ENCODE measurements at regions not wholly inside any gene's neighbourhood (a gene's known extent, or its start where the extent isn't known, plus 50 kb on each side); places are given as distances from the start of the nearest gene placed in this dataset.
"Not testable (repeated sequence)": the region's sequence is repeated elsewhere in the genome, so short reads cannot be mapped to it uniquely, and the experiment has no call there.

- H3K4me2 ChIP-seq (ENCODE audit: low read depth, low read length); H4K20me1 ChIP-seq (ENCODE audit: insufficient read depth, low read length); H3K23ac ChIP-seq (ENCODE audit: low read depth, low read length); ATAC-seq (ENCODE audit: low read depth); H2AK9ac ChIP-seq (replicated peaks; ENCODE audit: low read depth, low read length, poor library complexity); H2BK5ac ChIP-seq (ENCODE audit: low read depth, low read length, poor library complexity, severe bottlenecking); in situ Hi-C loops (cut with MboI; ENCODE audit: low sequenced_read_pairs); H3K56ac ChIP-seq (ENCODE audit: extremely low read depth, insufficient read depth, low read length); intact Hi-C loops (cut with micrococcal nuclease); BruUV-seq (replicated peaks); dilution Hi-C loops (cut with HindIII; ENCODE audit: low sequenced_read_pairs, unreplicated experiment); H3K9ac ChIP-seq (ENCODE audit: low read depth, low read length); CTCF ChIA-PET; H3K36me3 ChIP-seq (ENCODE audit: control insufficient read depth, insufficient read depth, low read length); H3K9me3 ChIP-seq (ENCODE audit: control insufficient read depth, insufficient read depth, low read length); POLR2A ChIA-PET (ENCODE audit: unreplicated experiment); H3K27me3 ChIP-seq (ENCODE audit: control insufficient read depth, insufficient read depth, low read length); H3K27ac ChIP-seq (ENCODE audit: insufficient read depth, low read length); DNase-seq; H3K4me3 ChIP-seq (ENCODE audit: insufficient read depth, low read depth, low read length); H2AFZ ChIP-seq (replicated peaks; ENCODE audit: low read length, poor library complexity): not testable (repeated sequence)
- H4K8ac ChIP-seq (ENCODE audit: low read depth in 2 of 2, low read length in 2 of 2) = peak overlapping the region; percentile 30 to 73; a peak in 2 of 4 replicates
- H3K4me1 ChIP-seq (ENCODE audit: control insufficient read depth, insufficient read depth, low read length) = peaks cover 20% of the 10 kb centered on the region
- H3K18ac ChIP-seq (ENCODE audit: low read depth, low read length) = peak overlapping the region; percentile 61; the same call in 1 of the 2 replicates
- peaks cover 0 to 23% of the 10 kb centered on the region in 2 experiments; a peak in 2 of 4 replicates for H3K79me1 ChIP-seq (ENCODE audit: low read depth in 1 of 2, low read length in 2 of 2)
- H4K91ac ChIP-seq (ENCODE audit: insufficient read depth, low read depth, low read length) = peak overlapping the region; percentile 70
- peak overlapping the region; percentile 96 for H2BK120ac ChIP-seq (ENCODE audit: low read depth, low read length)
- peaks cover 22% of the 10 kb centered on the region for H3K9me1 ChIP-seq (ENCODE audit: insufficient read depth, low read length)
- peak overlapping the region; percentile 18; the same call in 1 of the 2 replicates for H4K5ac ChIP-seq (ENCODE audit: low read depth, low read length)
- no CpG with 5 or more reads among the region's 2 CpGs for WGBS, 2 experiments (ENCODE audit: extremely low coverage in 2 of 2, insufficient read length in 1 of 2)
- H3K14ac ChIP-seq (replicated peaks; ENCODE audit: low read depth, low read length) = peak overlapping the region; percentile 46; the same call in 1 of the 2 replicates
- peak overlapping the region; percentile 76 for H2AK5ac ChIP-seq (ENCODE audit: low read depth, low read length)
- H2BK20ac ChIP-seq (ENCODE audit: low read depth, low read length) = peak overlapping the region; percentile 94
- H3K4ac ChIP-seq (ENCODE audit: low read depth, low read length) = peak overlapping the region; percentile 62
- peak overlapping the region; percentile 81; the same call in 2 of the 3 replicates for H2BK15ac ChIP-seq (ENCODE audit: low read depth, low read length)
These were observed 107.6 kb downstream of the TNFSF18 start for GRCh38 chr1:172943138-172943537.

All from IMR-90 (cell line).